ENCODE measurements at regions not wholly inside any gene's neighbourhood (a gene's known extent, or its start where the extent isn't known, plus 50 kb on each side); places are given as distances from the start of the nearest gene placed in this dataset.

- Histone ChIP-seq H3K4me1 (ENCODE audit: insufficient read depth, low read length) (no peaks in the 10 kb centered on the region), H3K4me3 (ENCODE audit: low read length) (no peak overlapping the region), H3K27ac (ENCODE audit: low read depth in 1 of 2, low read length in 2 of 2) (no peak overlapping the region), H3K36me3 (ENCODE audit: insufficient read depth, low read length) (no peaks in the 10 kb centered on the region), H3K9me3 (ENCODE audit: control insufficient read depth in 1 of 2, insufficient read depth in 1 of 2, low read length in 2 of 2) (no peaks in the 10 kb centered on the region), H3K27me3 (ENCODE audit: control insufficient read depth in 1 of 2, insufficient read depth in 2 of 2, low read length in 2 of 2) (no peaks in the 10 kb centered on the region)
- Mint-ChIP-seq H3K36me3 (ENCODE audit: low read depth) (no peaks in the 10 kb centered on the region), H3K9me3 (no peaks in the 10 kb centered on the region), H3K27ac (no peak overlapping the region), H3K4me3 (no peak overlapping the region), H3K27me3 (no peaks in the 10 kb centered on the region), H3K4me1 (ENCODE audit: low read depth) (peaks cover 5% of the 10 kb centered on the region)
- intact Hi-C loops (cut with DNase I, micrococcal nuclease), result loop anchor here (5.0 to 10.0 kb wide), 5 partner anchors 190 to 750 kb away; partner anchors contain the start of gene SAMSN1 (in 1 of the 2)
- POLR2A ChIA-PET, result no interaction called here
- DNase-seq (no peak), ATAC-seq (ENCODE audit: poor library complexity) (no peak)
- CTCF ChIA-PET, result interaction anchor here (0.6 to 3.7 kb wide), 2 partner anchors 253 to 332 kb away, joined by 3 to 23 read pairs; no protein-coding TSS in a partner anchor
- no peak for TF ChIP-seq CTCF (IDR thresholded peaks at IDR 0.05)
Observed at GRCh38 chr21:14734833-14735232, 188.7 kb upstream of the SAMSN1 start.

DNA sequence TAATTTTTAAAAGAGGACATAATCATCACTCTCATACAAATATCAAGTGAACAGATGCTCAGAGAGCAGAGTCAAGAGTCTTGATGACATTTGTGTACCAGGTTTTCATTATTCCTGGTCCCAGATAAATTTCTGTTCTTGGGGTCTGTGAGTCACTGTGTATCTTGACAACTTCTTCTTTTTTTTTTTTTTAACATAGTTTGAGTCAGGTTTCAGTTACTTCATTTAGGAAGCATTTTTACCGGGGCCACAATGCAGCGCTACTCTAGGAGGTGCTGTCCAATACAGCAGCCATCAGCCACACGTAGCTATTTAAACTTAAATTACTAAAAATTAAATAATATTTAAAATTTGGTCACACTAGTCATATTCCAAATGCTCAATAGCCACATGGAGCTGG is 188.1 kb upstream of the SAMSN1 start:
- CTCF ChIA-PET, result no interaction called here
- intact Hi-C loops (cut with DNase I, micrococcal nuclease), result loop anchor here (10.0 kb wide), 4 partner anchors 189 to 751 kb away; partner anchors contain the start of gene SAMSN1 (in 1 of the 2)
- POLR2A ChIA-PET, result no interaction called here

GRCh38 chr21:14725219-14725618 is 179.1 kb upstream of the SAMSN1 start:
- Histone ChIP-seq H3K27ac (ENCODE audit: low read depth in 1 of 2, low read length in 2 of 2) (no peak overlapping the region), H3K36me3 (ENCODE audit: insufficient read depth, low read length) (no peaks in the 10 kb centered on the region), H3K9me3 (ENCODE audit: control insufficient read depth in 1 of 2, insufficient read depth in 1 of 2, low read length in 2 of 2) (no peaks in the 10 kb centered on the region), H3K4me1 (ENCODE audit: insufficient read depth, low read length) (no peaks in the 10 kb centered on the region), H3K27me3 (ENCODE audit: control insufficient read depth in 1 of 2, insufficient read depth in 2 of 2, low read length in 2 of 2) (no peaks in the 10 kb centered on the region), H3K4me3 (ENCODE audit: low read length) (no peak overlapping the region)
- no peaks in the 10 kb centered on the region for H3K9me3 Mint-ChIP-seq
- no peak for TF ChIP-seq CTCF (IDR thresholded peaks at IDR 0.05)
- DNase-seq (no peak), ATAC-seq (ENCODE audit: poor library complexity) (no peak)
- intact Hi-C loops (cut with DNase I, micrococcal nuclease), result no loop called here
- ChIA-PET CTCF (no interaction called here), POLR2A (no interaction called here)
- no peak overlapping the region for H3K4me3 Mint-ChIP-seq
- no peaks in the 10 kb centered on the region for H3K36me3 Mint-ChIP-seq (ENCODE audit: low read depth)
- H3K27me3 Mint-ChIP-seq, result no peaks in the 10 kb centered on the region
- H3K4me1 Mint-ChIP-seq (ENCODE audit: low read depth), result no peaks in the 10 kb centered on the region
- H3K27ac Mint-ChIP-seq, result no peak overlapping the region

More for the DNA sequence above, 188.1 kb upstream of the SAMSN1 start:
- Histone ChIP-seq H3K36me3 (ENCODE audit: insufficient read depth, low read length) (no peaks in the 10 kb centered on the region), H3K9me3 (ENCODE audit: control insufficient read depth in 1 of 2, insufficient read depth in 1 of 2, low read length in 2 of 2) (no peaks in the 10 kb centered on the region), H3K27me3 (ENCODE audit: control insufficient read depth in 1 of 2, insufficient read depth in 2 of 2, low read length in 2 of 2) (no peaks in the 10 kb centered on the region), H3K4me3 (ENCODE audit: low read length) (no peak overlapping the region), H3K27ac (ENCODE audit: low read depth in 1 of 2, low read length in 2 of 2) (no peak overlapping the region), H3K4me1 (ENCODE audit: insufficient read depth, low read length) (no peaks in the 10 kb centered on the region)
- H3K27ac Mint-ChIP-seq, result no peak overlapping the region
- DNase-seq (peak in 2 of 14 experiments; percentile 15 to 29), ATAC-seq (ENCODE audit: poor library complexity) (no peak)
- peaks cover 5% of the 10 kb centered on the region for H3K4me1 Mint-ChIP-seq (ENCODE audit: low read depth)
- H3K4me3 Mint-ChIP-seq, result no peak overlapping the region
- H3K36me3 Mint-ChIP-seq (ENCODE audit: low read depth), result no peaks in the 10 kb centered on the region
- no peaks in the 10 kb centered on the region for H3K9me3 Mint-ChIP-seq
- no peak for TF ChIP-seq CTCF (IDR thresholded peaks at IDR 0.05)
- no peaks in the 10 kb centered on the region for H3K27me3 Mint-ChIP-seq
